ENCODE measurements at regions not wholly inside any gene's neighbourhood (a gene's known extent, or its start where the extent isn't known, plus 50 kb on each side); places are given as distances from the start of the nearest gene placed in this dataset.

- no peak for TF ChIP-seq BCLAF1 (IDR thresholded peaks at IDR 0.05)
- TF ChIP-seq ATF7 (IDR thresholded peaks at IDR 0.05; ENCODE audit: low read depth), result no peak
Measured at GRCh38 chr7:46909601-46910051, 672.3 kb downstream of the TNS3 start (continued).

- Histone ChIP-seq H4K20me1 (ENCODE audit: control insufficient read depth, insufficient read depth) (no peaks in the 10 kb centered on the region), H3K27ac (ENCODE audit: control insufficient read depth, insufficient read depth) (no peak overlapping the region), H3K4me2 (ENCODE audit: control insufficient read depth, insufficient read depth) (no peak overlapping the region), H3K79me2 (ENCODE audit: control insufficient read depth, insufficient read depth, low read length) (no peaks in the 10 kb centered on the region), H3K4me3 (no peak overlapping the region), H3K4me1 (ENCODE audit: control insufficient read depth, insufficient read depth, low read length) (no peaks in the 10 kb centered on the region), H3K36me3 (ENCODE audit: control insufficient read depth in 2 of 2, insufficient read depth in 2 of 2, low read length in 1 of 2) (no peaks in the 10 kb centered on the region), H3K27me3 (replicated peaks in 1 of 2; ENCODE audit: control insufficient read depth in 2 of 2, insufficient read depth in 2 of 2, low read length in 1 of 2) (no peaks in the 10 kb centered on the region), H3K9ac (ENCODE audit: control insufficient read depth, insufficient read depth, low read length) (no peak overlapping the region), H2AFZ (ENCODE audit: control insufficient read depth, low read depth, low read length) (no peak overlapping the region), H3K9me3 (replicated peaks; ENCODE audit: control insufficient read depth, insufficient read depth, low read length) (no peaks in the 10 kb centered on the region)
- ChIA-PET SMC1A (ENCODE audit: uncharacterized antibody, unreplicated experiment) (interaction anchor here (1.6 kb wide), 1 partner anchor 17 kb away, joined by 4 read pairs; no protein-coding TSS in a partner anchor), CTCF (interaction anchor here (0.6 kb wide), 1 partner anchor 31 kb away, joined by 4 read pairs; no protein-coding TSS in a partner anchor), RAD21 (ENCODE audit: unreplicated experiment) (no interaction called here), POLR2A (no interaction called here)
- in situ Hi-C loops (cut with MboI), result no loop called here
- no peak for TF ChIP-seq ZNF207 (IDR thresholded peaks at IDR 0.05; ENCODE audit: borderline replicate concordance)
- no peak for TF ChIP-seq SMC3 (IDR thresholded peaks at IDR 0.05; ENCODE audit: borderline replicate concordance, low read length)
- no peak for TF ChIP-seq BCL3 (IDR thresholded peaks at IDR 0.05; ENCODE audit: borderline replicate concordance, insufficient read depth, low read depth, low read length, poor library complexity, severe bottlenecking)
- TF ChIP-seq ZNF687 (IDR thresholded peaks at IDR 0.05), result no peak
- no peak for TF ChIP-seq ASH2L (IDR thresholded peaks at IDR 0.05; ENCODE audit: borderline replicate concordance, low read depth)
- TF ChIP-seq RB1 (IDR thresholded peaks at IDR 0.05; ENCODE audit: borderline replicate concordance), result no peak
- no peak for TF ChIP-seq YBX1 (IDR thresholded peaks at IDR 0.05)
- TF ChIP-seq CHD1 (IDR thresholded peaks at IDR 0.05; ENCODE audit: low read depth, low read length), result no peak
- TF ChIP-seq SIX5 (IDR thresholded peaks at IDR 0.05; ENCODE audit: low read depth, low read length, severe bottlenecking), result no peak
- BruUV-seq (replicated peaks), result no TSS peak
- DNase-seq (ENCODE audit: low read depth, low spot score) (no peak), ATAC-seq (no peak), FAIRE-seq (no peak)
- WGBS (ENCODE audit: insufficient coverage, insufficient replicate concordance, low lambda C conversion rate, missing lambda C conversion rate), result 0% methylated on average over 1 of the region's 1 CpG
- intact Hi-C loops (cut with micrococcal nuclease; ENCODE audit: unreplicated experiment), result no loop called here
Measured at GRCh38 chr7:46908770-46909169, 673.1 kb downstream of the TNS3 start.
